GM12874 (cell line): ENCODE measurements at regions not wholly inside any gene's neighbourhood (a gene's known extent, or its start where the extent isn't known, plus 50 kb on each side); places are given as distances from the start of the nearest gene placed in this dataset.

Source experiments
- TF ChIP-seq, protein P1 (sequence below): IDR thresholded peaks from 2 replicates; pipeline ENCODE4 v1.5.1; 2011; ENCODE audit warnings: low read depth, mild to moderate bottlenecking, control low read depth, low read length, moderate library complexity; ENCODE audit not compliant: insufficient read depth

DNA sequence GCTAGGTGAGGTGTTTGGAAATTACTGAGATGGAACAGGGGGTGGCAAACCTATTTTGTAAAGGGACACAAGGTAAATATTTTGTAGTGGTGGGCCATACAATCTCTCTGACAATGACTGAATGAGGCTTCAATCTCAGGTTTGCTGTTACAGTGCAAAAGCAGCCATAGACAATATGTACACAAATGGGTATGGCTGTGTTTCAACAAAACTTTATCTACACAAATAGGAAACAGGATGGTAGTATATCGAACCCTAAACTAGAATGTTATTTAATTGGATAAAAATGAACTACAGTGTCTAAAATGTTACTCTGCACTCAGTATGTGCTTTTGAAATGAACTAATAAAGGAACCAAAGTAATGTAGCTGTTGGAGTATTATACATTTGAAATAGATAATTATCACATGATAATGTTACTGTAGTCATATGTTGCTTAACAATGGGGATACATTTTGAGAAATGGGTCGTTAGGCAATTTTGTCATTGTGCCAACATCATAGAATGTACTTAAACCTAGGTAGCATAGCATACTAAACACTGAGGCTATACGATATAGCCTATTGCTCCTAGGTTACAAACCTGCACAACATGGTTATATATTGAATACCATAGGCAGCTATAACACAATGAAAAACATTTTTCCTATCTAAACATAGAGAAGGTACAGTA is 495.2 kb upstream of the TBL1XR1 start:
- TF ChIP-seq, protein P1, sequence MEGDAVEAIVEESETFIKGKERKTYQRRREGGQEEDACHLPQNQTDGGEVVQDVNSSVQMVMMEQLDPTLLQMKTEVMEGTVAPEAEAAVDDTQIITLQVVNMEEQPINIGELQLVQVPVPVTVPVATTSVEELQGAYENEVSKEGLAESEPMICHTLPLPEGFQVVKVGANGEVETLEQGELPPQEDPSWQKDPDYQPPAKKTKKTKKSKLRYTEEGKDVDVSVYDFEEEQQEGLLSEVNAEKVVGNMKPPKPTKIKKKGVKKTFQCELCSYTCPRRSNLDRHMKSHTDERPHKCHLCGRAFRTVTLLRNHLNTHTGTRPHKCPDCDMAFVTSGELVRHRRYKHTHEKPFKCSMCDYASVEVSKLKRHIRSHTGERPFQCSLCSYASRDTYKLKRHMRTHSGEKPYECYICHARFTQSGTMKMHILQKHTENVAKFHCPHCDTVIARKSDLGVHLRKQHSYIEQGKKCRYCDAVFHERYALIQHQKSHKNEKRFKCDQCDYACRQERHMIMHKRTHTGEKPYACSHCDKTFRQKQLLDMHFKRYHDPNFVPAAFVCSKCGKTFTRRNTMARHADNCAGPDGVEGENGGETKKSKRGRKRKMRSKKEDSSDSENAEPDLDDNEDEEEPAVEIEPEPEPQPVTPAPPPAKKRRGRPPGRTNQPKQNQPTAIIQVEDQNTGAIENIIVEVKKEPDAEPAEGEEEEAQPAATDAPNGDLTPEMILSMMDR = no peak

GRCh38 chr3:177693616-177694264 is 496.5 kb upstream of the TBL1XR1 start:
- TF ChIP-seq, protein P1 = no peak

DNA sequence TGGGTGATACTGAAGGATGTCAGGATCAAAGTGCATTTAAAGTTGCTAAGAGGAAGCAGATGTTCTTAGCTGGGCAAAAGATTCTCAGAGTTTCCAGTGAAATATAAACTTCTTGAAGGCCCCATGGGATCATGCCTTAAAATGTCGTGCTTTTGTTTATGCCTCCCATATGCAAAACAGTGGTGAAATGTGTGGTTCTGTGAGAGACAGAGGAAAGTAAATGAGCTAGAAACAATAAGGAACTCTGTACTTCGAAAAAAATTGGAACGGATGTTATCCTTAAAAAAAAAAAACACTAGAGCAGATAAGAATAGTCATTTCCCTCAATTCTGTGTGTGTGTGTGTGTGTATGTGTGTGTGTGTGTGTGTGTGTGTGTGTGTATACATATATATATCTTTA is 497.0 kb upstream of the TBL1XR1 start:
- TF ChIP-seq, protein P1 = no peak

DNA sequence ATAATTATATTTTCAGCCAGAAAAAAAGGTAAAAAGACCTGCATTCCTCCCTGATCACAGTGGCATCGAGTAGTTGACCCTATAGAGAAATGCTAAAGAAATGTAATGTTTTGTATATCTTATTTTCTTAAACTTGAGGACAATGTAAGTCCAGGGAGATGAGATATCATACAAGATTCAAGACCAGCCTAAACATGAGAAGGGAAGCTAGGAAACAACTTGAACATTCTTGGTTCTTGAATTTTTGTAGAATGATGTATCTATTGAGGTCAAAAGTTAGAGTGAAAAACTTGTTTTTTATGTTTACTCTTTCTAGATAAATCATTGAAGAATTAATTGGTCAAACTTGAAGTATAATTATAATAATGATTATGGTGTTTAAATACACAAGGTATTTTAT is 497.7 kb upstream of the TBL1XR1 start:
- TF ChIP-seq, protein P1 = no peak

DNA sequence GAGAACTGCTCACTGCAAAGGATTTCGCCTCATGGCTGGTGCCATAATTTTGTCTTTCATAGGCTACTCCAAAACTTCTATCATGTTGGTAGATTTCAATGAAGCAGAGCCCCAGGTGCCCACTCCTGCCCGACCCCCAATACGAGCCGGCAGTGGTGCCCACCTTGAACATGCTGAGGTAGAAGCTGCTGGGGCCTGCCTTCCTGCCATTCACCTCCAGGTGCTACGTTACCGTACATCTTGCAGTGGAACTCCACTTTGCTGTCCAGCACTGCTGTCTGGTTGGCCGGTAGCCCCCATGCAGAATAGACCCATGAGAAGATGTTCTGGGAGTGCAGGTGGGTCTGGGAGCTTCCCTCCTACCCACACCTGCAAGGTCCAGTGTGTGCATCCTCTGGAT is 502.8 kb upstream of the TBL1XR1 start:
- TF ChIP-seq, protein P1 = no peak

DNA sequence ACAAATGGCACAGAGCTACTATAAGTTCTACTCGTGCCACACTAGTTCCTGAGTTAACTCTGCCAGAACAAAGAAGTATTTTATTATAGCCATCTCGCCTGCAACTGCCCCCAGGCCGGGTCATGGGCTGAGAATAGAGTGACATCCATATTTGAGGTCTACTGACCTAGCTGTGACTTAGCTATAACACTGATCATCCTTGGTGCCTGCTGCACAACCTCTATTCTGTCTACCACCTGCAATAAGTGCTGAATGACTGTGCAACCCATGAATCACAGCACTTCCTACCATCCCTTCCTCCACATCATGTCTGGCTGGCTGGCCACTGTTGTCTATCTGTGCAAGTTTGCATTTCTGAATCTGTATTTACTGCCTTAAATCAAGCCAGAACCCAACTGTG is 506.5 kb upstream of the TBL1XR1 start:
- TF ChIP-seq, protein P1 = no peak

DNA sequence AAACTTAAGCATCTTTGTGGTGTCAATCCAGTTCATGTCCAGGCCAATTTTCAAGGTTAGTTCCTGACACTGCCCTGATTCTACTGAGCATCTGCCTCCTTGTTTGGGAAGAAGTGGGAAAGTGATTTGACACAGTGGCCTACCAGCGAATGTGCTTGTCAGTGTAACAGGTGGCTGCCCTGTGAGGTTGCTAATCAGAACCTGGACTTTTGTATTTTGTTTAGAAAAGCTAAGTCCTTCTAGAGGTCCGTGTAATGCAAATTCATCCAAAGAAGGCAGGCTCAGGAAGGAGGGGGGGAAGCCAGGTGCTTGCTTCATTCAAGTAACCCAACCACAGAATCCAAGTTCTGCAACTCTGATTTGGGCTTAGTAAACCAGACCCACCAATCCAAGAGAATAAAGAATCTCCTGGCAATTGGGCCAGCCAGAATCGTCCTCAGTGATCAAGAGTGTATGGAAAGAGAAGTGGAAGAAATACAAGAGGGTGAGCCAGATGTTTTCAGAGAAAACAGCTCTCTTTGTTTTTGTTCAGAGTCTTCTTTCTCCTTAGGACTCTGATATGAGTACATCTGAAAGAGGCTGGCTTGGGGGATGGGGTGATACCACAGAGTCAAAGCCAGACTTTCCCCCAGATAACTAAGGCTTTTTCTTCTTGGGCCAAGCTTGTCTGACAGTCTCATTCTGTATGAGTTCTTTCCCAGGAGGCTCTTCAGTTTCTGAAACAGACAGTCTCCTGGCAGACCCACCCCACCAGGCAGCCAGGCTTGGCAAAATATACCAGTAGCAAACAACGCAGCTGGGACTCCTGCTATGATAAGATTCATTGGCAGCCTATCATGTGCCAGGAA is 508.9 kb upstream of the TBL1XR1 start:
- TF ChIP-seq, protein P1 = no peak
